ENCODE measurements at regions not wholly inside any gene's neighbourhood (a gene's known extent, or its start where the extent isn't known, plus 50 kb on each side); places are given as distances from the start of the nearest gene placed in this dataset.

- TF ChIP-seq POLR2A (IDR thresholded peaks at IDR 0.05; ENCODE audit: low read length) (no peak), GATA1 (IDR thresholded peaks at IDR 0.05; ENCODE audit: low read depth, low read length) (no peak)
Observed at GRCh38 chr5:68898951-68899471, 194.8 kb upstream of the SLC30A5 start.
